NCI-H187 (cell line): ENCODE measurements at regions not wholly inside any gene's neighbourhood (a gene's known extent, or its start where the extent isn't known, plus 50 kb on each side); places are given as distances from the start of the nearest gene placed in this dataset.

Source experiments
- DNase-seq, 2 experiments: peaks; one replicate each; lab custom pipeline; 2025; lab: John Stamatoyannopoulos, UW

DNA sequence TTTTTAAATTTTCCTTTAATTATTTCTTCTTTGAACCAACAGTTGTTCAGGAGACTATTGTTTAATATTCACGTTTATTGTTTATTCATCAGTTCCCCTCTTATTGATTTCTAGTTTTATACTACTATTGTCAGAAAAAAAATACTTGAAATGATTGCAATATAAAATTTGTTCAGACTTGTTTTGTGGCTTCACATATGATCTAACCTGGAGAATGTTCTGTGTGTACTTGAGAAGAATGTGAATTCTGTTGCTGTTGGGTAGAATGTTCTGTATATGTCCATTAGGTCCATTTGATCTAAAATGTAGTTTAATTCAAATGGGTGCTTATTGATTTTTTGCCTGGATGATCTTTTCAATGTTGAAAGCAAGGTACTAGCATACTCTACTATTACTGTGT lies 408.7 kb upstream of the RIOK2 start:
- DNase-seq = no peak

DNA sequence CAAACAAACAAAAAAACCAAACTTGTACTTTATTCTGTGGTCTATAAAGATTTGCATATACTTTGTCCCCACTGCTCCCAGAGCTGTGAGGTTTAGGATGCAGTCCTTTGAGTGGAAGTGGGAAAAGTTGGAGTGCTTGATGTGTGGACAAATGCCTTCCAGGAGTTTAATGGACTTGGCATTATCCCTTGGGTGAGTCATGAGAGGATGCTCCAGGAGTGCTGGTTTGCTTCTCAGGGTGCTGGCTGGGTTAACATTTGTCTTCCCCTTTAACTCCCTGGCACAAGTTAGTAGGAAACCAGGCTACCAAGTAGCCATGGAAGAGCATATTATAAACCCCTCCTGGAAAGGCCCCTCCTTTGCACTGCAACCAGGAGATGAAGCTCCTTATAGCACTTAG lies 417.4 kb upstream of the RIOK2 start:
- no peak for DNase-seq

DNA sequence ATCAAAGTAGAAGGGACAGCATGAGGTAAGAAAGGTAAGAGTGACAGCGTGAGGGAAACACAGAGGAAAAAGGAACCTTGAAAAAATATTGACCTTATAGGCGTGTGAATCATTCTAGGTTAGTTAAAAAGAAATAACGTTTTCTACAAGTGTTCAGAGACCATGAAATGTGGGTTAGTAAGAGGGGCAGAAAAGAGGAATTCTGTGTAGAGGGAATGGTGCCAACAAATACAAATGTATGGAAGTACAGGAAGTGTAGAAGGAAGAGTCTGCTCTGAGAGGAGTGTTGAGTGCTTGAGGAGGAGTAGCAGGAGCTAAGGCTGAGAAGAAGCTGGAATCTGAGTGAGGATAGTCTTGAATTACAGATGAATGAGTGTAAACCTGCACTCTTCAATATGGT lies 418.6 kb upstream of the RIOK2 start:
- no peak for DNase-seq

DNA sequence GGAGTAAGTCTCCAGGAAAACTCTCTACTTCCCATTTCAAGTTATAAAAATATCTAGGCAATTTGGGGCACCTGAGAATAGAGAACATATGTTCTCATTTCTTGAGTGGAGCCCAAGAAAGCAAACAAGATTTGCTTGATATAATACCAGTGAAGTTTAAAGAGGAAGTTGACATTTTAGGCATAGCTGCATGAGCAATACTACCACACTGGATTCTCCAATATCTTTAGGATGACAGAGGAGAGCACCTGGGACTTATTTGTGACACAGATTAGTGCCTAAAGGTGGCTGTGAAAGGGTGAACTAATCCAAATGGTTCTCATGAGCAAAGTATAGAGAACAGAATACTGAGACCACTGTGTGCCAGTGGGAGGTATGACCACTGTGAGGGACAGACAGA lies 423.5 kb upstream of the RIOK2 start:
- no peak for DNase-seq

DNA sequence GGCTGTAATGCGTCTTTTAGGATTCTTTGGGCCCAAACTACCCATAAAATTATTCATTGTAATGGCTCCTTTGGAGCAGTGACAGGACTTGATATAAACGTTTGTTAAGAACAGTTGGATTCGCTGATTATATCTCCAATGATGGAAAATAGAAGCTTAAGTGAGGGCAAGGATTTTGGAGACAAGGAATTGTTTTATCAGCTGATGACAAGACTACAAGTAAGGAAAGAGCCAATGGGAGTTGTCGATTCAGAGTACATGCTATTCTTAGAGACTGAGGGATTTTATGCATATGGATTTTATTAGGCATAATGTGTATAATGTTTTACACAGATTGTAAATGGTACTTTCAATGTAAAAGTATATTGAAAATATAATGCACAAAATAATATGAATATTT lies 425.5 kb upstream of the RIOK2 start:
- DNase-seq = no peak

DNA sequence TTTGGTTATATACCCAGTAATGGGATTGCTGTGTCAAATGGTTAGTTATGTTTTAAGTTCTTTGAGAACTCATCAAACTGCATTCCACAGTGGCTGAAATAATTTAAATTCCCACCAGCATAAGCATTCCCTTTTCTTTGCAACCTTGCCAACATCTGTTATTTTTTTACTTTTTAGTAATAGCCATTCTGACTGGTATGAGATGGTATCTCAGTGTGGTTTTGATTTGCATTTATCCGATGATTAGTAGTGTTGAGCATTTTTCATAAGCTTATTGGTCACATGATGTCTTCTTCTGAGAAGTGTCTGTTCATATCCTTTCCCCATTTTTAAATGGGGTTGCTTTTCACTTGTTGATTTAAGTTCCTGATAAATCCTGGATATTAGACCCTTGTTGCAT lies 435.7 kb upstream of the RIOK2 start:
- no peak for DNase-seq

DNA sequence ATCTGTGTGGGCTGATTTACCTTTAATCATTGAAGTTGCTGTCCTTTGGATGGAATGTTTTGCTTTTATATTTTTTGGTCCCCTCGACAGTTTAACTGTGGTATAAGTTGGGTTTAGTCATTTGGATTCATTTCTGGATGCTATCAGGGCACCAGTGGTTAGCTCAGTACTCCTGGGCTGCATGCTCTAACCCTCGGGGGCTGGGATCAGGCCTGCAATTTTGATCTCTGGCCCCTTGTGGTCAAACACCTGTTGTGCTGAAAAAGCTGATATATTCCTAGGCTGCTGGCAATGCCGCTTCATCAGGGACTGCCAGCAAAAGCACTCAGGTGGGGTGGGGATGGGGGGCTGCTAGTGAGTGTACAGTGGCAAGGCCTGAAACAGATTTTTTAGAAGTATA lies 440.4 kb upstream of the RIOK2 start:
- DNase-seq = no peak

DNA sequence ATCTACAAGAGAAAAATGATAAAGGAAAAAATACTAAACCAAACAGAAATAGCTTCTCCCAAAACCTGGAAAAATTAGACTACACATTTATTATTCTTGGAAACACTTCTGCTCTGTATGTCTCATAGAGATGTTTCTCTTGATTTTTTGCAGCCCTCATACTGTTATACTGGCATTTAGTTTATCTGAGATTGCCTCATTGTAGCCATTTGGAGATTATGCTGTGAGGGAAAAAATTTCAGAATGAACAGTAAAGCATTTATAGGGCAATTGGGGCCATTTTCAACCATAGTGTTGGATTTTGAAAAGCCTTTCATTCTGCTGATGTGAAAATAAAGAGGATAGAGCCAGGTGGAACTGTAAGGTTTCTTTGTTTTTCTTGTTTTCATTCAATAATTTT lies 441.8 kb upstream of the RIOK2 start:
- DNase-seq = no peak

DNA sequence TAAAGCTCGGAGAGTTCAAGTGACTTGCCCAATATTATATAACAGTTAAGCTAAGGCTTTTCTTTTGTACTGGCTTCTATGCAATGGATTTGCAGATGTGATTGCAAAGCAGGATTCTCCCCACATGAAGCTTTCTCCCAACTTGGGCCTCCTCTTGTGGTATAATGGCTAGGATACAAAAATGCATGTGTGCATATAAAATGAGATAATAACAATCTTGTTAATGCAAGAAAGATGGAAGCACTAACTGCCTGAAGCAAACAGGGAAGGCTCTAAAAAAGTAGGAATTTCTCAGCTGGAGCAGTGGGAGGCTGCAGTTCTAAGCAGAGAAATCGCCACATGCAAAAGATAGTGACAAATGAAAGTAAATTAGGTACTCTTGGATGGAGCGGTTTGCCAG lies 444.2 kb upstream of the RIOK2 start:
- DNase-seq = no peak

DNA sequence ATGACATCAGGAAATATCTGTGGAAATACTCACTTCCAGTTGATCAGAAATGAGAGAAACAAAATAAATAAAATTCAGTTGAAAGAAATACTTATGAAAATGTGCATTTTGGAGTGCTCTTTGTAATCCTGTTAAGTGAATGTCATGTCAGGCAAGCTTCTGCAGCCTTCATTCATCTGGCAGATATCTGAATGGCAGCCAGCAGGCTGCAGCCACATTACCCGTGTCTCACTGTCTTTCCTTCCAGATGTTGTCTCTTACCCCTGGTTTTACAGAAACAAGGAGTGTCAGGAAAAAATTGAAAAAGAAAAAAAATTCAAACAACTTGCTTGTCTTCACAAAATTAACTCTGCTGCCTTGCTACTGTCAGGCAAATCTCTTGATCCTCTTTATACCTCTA lies 445.0 kb upstream of the RIOK2 start:
- no peak for DNase-seq

DNA sequence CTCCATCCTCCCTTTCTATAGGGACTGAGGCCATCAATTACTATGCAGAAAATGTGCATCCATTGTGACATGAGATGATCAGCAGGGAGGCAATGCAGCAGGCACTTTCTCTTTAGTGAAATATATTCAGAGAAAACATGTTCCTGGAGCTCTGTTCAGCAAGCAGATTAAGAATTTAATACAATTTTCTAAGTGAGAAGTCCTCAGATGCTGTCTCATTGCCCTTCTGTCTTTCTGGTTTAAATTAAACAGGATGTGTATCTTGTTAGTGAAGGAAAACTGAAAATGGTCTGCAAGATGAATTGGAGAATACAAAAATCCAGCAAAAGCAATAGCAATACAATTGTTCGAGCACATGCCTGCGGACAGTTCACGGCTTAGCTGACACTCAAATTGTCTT lies 445.8 kb upstream of the RIOK2 start:
- DNase-seq = no peak

DNA sequence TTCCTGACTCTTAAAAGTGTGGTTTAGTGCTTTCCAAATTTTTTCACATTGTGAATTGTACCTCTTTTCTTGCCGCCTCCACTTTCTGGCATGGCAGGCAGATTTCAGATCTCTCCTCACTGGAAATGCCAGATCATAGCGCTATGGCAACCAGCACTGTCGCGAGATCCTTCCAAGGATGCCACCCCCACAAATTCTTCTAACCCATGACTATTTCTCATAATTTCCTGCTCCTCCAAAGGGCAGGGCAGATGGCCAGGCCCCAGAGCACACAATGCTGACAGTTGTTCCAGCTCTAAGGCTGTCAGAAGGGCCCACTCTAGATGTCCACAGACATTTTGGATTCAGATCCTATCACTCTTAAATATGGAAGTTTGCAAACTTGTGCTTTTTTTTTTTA lies 446.2 kb upstream of the RIOK2 start:
- DNase-seq = no peak

DNA sequence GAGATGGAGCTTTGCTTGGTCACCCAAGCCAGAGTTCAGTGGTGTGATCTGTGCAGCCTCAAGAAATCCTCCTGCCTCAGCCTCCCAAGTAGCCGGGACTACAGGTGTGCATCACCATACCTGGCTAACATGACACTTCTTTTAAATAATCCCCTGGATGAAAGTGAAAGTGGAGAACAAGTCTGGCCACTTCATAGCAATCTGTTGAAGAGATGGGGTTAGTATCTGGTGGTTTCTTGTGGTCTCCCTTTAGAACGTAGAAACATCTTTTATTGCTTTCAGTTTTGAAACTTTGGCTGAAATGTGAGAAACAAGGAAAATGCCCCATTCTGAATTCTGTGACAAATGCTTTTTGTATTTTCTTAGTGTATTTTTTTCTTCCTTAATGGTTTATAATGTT lies 452.5 kb upstream of the RIOK2 start:
- DNase-seq = no peak

DNA sequence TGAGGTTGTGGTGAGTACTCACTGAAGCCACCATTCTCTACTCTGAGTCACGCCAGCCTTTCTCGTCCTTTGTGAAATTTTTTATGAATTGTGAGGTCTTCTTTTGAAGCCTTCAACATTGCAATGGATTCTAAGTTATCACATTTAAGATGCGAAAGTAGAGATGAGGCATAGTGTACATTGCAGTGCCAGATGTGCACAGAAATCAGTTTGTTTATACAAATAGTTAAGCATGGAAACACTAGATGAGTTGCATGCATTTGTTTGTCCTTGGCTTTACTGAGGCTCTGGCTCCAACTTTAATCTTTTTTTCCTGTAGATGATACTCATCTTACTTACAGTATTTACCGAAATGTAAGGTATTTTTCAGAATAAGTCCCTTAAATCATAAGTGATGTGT lies 453.7 kb upstream of the RIOK2 start:
- no peak for DNase-seq

DNA sequence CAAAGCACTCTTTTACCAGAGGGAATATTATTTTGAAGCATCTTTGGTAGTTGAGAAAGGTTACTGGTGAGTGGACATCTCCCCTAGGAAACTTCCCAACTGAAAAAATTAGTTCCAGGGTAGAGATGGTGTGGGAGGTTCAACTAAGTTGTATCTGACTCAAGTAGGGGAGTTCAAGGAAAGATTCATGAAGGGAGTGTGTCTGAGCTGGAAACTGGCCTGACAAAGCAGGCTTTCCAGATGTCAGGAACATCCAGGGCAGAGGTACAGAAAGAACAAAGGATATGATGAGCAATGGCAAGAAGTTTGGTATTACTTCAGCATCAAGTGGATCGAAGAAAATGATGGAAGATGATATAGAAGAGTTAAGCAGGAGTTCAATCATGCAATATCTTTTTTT lies 458.0 kb upstream of the RIOK2 start:
- DNase-seq = no peak

DNA sequence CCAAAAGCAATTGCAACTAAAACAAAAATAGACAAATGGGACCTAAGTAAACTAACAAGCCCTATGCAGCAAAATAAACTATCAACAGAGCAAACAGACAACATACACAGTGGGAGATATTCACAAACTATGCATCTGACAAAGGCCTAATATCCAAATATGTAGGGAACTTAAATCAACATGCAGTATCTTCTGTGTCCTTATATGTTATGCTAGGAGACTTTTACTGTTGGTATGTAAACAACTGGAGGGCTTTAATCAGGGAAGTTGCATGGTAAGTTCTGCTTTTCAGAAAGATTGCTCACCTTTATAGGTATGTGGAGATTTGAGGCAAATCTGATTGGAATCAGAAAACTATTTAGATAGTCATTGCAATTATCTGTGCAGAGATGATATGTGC lies 461.2 kb upstream of the RIOK2 start:
- DNase-seq = no peak

DNA sequence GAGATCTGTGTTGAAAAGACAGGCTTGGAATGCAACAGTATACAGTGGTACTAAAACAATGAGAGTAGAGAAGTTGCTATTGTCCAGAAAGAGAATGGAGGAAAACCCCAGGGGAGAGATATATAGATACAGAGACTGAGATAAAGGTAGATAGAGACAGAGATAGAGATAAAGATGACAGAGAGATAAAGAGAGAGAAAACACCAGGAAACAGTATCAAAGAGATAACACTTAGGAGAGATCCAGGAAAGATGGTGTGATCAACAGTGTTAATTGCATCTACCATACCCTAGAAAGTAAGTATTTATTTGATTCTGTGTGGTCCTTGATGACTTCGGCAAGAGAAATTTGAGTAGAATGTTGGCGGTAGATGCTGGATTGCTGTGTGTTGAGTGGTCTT lies 461.8 kb upstream of the RIOK2 start:
- no peak for DNase-seq

DNA sequence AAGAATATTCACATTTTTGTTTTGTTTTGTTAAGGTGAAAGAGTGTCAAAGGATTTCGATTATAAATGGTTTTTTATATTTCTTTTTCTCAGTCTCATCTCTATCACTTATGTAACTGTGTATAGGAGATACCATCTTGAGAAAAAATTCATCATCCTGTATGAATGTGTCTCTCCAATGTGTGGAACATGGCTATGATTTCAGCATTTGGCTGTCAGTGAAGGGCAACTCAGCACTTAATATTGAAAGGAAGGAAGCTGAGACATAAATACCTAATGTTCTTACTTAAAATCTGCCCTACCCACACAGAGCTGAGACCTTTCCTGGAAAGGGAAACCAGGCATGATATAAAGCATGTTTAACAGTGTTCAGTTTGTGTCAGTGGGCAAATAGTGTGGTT lies 474.2 kb upstream of the RIOK2 start:
- no peak for DNase-seq

DNA sequence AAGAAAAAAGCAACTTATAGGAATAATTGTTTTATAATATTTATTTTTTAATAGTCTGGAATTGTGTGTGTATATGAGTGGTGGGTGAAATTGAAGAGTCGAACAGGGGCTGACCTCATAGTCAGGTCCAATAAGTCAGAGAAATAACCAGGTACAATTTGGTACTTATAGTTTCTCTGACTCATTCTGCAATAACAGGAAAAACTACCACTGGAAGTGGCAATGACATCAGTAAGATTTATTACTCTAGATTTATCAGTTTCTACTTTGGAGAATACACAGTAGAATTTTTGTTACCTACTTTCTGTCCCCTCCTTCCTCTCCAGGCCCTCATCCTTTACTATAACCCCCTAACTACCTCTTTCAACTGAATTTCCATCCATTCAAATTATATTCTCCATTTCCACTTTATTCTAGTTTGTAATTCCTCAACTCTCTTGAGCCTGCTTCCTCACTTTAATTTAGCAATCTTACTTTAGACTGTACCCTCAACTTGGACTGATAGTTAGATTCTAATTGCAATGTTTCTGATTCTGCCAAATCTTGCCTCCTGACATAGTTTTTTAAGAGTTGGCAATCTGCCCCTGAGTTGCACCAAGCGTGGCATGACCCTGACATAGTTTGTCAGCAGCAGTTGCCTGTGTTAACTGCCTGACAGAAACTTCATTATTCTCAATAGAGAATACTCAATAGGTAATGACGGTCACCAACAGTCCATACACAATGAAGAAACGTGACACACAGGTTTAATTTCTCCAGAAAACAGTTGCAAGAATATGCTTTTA lies 475.3 kb upstream of the RIOK2 start:
- DNase-seq = no peak

DNA sequence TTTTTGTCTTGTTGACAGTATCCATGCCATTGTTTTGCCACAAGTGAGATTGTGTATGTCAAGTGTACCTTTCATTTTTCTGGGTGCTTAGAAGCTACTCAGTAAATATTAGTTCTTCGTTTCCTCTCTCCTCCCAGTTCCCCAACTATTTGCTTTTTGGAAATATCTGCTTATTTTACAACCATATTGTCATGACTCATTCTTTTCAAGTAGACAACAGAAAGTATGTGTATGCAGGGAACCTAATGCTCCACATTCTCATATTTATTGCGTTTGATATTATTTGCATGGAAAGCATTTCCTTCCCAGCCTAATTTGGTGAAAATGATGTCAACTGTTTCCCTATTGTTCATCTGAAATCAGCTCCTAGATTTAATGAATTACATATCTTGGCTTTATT lies 483.7 kb upstream of the RIOK2 start:
- DNase-seq = no peak

DNA sequence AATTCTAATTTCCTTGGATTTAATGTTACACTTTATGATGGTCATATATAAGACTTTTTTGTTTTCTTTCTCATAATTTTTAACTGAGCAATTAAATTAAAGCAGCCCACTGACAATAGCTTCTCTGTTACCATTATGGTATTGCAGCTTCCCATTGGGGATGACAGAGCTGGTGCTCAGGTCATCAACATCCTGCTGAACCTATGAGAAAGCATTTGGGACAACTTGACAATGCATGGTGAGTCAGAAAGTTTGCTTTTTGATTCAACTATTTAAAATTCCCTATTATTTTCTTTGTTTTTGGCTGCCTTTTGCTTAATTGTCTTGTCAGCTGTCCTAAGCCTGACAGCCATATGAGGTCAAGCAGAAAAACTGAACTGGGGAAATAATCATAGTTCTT lies 487.4 kb upstream of the RIOK2 start:
- no peak for DNase-seq

DNA sequence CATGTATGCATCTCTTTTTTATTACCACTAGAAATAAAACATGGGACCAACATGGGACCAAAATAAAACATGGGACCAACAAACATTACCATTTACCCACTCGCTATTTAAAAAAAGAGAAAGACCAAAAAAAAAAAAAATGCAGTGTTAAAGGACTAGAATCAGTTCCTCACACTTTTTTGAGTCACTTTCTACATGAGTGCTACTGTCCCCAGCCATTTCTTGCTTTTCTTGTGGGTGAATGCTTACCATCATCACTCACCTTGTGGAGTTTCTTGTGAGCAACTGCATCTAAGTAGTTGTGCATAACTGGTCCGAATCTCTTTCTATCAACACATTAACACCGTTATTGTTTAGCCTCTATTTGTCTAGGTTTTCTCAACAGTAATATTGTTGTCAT lies 493.6 kb upstream of the RIOK2 start:
- DNase-seq = no peak

DNA sequence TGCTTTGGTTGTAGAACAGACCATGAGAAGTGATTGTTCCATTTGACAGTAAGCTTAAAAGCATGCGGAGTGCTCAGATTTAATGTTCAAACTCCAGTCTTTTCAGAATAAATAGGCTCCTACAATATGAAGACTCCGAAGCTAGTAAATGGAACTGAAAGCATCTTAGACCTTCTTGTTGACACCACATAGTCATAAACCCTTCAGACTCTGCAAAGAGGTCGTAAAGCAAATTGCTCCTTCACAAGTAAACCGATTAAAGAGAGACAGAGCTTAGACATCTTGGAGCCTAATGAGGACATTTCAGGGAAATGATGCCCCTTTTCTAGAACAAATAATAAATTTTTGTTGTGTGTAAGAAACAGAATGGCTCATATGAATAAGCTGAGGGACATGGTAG lies 511.0 kb upstream of the RIOK2 start:
- DNase-seq = no peak

DNA sequence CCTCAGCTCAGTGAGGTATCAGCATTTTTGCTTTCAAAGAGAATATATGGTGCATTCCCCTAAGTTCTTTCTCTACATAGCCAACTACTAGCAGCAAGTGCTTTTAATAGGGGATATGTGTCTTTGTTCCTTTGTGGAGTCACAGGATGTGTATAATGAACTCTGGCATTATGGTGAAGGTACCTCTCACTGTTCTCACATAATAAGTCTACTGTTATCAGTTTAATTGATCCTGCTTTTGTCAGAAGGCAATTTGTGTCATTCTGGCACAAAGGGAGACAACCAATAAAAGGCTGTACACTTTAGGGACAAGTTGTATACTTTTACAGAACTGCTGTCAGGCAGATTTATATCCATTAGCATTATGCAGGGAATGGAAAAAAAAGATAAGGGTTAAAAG lies 531.4 kb upstream of the RIOK2 start:
- no peak for DNase-seq

DNA sequence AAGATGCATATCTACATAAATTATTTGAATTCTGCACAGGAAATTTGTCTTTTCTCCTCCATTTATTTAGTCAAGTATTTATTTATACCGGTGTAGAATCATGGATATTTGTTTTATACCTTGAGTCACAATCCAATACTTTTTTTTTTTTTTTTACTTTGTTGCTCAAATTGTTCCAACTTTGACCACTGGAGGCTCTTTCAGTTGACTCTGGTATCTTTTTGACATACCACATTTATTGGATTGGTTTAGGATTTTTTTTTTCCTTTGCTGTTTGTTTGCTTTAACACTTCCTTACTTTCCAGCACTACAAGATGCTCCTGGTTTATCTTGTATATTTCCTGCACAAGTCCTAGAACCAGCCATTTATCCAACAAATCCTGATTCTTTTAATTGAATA lies 543.1 kb upstream of the RIOK2 start:
- DNase-seq = no peak
